HFFc6 (cell line): ENCODE measurements at regions not wholly inside any gene's neighbourhood (a gene's known extent, or its start where the extent isn't known, plus 50 kb on each side); places are given as distances from the start of the nearest gene placed in this dataset.
"Not testable (repeated sequence)": the region's sequence is repeated elsewhere in the genome, so short reads cannot be mapped to it uniquely, and the experiment has no call there.

Experiments used
- DNase-seq: peaks from one replicate; pipeline ENCODE4 v3.0.0-alpha.2; 2018
- H3K27ac Mint-ChIP-seq: 2 replicates; pipeline ENCODE4 v1.8.0; 2020; ENCODE audit warnings: mild to moderate bottlenecking, mixed read lengths
- H3K27me3 Mint-ChIP-seq: 2 replicates; pipeline ENCODE4 v1.8.0; 2021; ENCODE audit warnings: mild to moderate bottlenecking, moderate library complexity, mixed read lengths; ENCODE audit not compliant: insufficient read depth
- H3K36me3 Mint-ChIP-seq: 2 replicates; pipeline ENCODE4 v1.8.0; 2021; ENCODE audit warnings: low read depth, mixed read lengths
- H3K4me1 Mint-ChIP-seq: 2 replicates; pipeline ENCODE4 v1.8.0; 2020; ENCODE audit warnings: low read depth, mixed read lengths
- H3K4me3 Mint-ChIP-seq: 2 replicates; pipeline ENCODE4 v1.8.0; 2020; ENCODE audit warnings: mild to moderate bottlenecking, moderate library complexity, mixed read lengths
- H3K9me3 Mint-ChIP-seq: 2 replicates; pipeline ENCODE4 v1.8.0; 2020; ENCODE audit warnings: mild to moderate bottlenecking, mixed read lengths
- TF ChIP-seq, protein P1 (sequence below): fragments of 200-600 bp; sonication (generic); IDR thresholded peaks from 2 replicates; pipeline ENCODE4 v1.5.0; 2021; ENCODE audit warnings: antibody characterized with exemption, mild to moderate bottlenecking

DNA sequence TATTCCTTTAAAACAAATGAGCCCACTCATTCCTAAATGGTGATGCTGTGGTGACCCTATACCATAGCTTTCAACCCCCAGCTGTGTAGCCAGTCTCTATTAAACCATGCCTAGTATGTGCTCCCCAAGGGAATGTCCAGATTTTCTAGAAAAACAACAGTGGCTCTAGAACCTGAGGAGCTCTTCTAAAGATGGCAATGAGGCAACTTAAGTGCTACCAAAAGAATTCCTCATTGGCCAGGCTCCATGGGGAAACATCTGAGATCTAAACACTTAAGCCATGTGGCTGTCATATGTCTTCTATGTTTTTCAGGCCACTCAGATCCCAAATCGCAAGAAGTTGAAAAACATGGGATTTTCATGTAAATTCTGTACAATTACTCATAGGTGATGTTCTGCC lies 191.0 kb downstream of the TPBG start:
- H3K9me3 Mint-ChIP-seq, result no peaks in the 10 kb centered on the region
- no peak overlapping the region for H3K4me3 Mint-ChIP-seq
- peaks cover 19% of the 10 kb centered on the region for H3K4me1 Mint-ChIP-seq
- TF ChIP-seq, protein P1, sequence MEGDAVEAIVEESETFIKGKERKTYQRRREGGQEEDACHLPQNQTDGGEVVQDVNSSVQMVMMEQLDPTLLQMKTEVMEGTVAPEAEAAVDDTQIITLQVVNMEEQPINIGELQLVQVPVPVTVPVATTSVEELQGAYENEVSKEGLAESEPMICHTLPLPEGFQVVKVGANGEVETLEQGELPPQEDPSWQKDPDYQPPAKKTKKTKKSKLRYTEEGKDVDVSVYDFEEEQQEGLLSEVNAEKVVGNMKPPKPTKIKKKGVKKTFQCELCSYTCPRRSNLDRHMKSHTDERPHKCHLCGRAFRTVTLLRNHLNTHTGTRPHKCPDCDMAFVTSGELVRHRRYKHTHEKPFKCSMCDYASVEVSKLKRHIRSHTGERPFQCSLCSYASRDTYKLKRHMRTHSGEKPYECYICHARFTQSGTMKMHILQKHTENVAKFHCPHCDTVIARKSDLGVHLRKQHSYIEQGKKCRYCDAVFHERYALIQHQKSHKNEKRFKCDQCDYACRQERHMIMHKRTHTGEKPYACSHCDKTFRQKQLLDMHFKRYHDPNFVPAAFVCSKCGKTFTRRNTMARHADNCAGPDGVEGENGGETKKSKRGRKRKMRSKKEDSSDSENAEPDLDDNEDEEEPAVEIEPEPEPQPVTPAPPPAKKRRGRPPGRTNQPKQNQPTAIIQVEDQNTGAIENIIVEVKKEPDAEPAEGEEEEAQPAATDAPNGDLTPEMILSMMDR, result no peak
- no peak overlapping the region for H3K27ac Mint-ChIP-seq
- peak; percentile 26 for DNase-seq
- no peaks in the 10 kb centered on the region for H3K36me3 Mint-ChIP-seq
- peaks cover 3% of the 10 kb centered on the region for H3K27me3 Mint-ChIP-seq

DNA sequence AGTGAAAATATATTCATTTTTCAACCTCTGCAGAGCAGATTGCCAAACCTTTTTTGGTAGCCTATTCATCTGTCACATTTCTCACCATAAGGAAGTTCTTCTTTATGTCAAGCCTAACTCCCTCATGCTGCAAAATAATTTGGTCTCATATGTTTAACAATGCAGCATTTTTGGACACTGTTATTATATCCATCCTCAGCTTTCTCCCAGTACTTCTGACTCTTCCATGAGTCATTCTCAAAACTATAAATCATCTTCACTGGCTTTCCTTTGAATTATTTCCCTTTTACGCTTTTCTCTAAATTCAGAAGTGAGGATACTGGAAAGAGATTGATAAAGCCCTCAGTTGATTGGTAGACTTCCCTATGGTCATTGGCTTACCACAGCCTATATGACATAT lies 192.2 kb downstream of the TPBG start:
- Mint-ChIP-seq H3K36me3 (no peaks in the 10 kb centered on the region), H3K4me3 (no peak overlapping the region), H3K9me3 (no peaks in the 10 kb centered on the region), H3K4me1 (peaks cover 19% of the 10 kb centered on the region), H3K27me3 (peaks cover 2% of the 10 kb centered on the region; the same call in 1 of the 2 replicates), H3K27ac (no peak overlapping the region)
- TF ChIP-seq, protein P1, result no peak
- peak; percentile 40 for DNase-seq

DNA sequence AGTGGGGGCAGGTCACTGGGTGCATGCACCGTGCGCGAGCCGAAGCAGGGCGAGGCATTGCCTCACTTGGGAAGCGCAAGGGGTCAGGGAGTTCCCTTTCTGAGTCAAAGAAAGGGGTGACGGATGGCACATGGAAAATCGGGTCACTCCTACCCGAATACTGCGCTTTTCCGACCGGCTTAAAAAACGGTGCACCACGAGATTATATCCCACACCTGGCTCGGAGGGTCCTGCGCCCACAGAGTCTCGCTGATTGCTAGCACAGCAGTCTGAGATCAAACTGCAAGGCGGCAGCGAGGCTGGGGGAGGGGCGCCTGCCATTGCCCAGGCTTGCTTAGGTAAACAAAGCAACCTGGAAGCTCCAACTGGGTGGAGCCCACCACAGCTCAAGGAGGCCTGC lies 194.9 kb downstream of the TPBG start:
- H3K27me3 Mint-ChIP-seq, DNase-seq, H3K9me3 Mint-ChIP-seq, H3K36me3 Mint-ChIP-seq, H3K4me3 Mint-ChIP-seq, H3K27ac Mint-ChIP-seq: not testable (repeated sequence)
- peaks cover 19% of the 10 kb centered on the region for H3K4me1 Mint-ChIP-seq

DNA sequence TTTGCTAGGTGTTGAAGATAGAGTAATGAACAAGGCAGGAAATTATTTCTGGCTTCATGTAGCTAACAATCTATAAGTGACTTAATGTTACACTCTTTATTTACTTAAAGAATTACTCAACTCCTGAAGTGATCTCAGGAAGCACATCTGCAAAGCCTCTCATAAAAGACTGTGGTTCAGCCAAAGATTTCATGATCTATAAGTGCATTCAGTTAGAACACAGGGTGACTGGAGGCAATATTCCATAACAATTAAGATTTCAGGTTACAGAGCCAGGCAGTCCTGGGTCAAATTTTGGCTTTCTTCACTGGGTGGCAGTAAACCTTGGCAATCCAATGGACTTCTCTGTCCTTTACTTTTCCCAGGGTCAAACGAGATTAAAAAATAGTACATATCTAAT lies 204.0 kb downstream of the TPBG start:
- H3K27me3 Mint-ChIP-seq, result peaks cover 6% of the 10 kb centered on the region
- H3K9me3 Mint-ChIP-seq, result no peaks in the 10 kb centered on the region
- TF ChIP-seq, protein P1, result no peak
- no peak overlapping the region for H3K4me3 Mint-ChIP-seq
- no peak overlapping the region for H3K27ac Mint-ChIP-seq
- DNase-seq, result no peak
- H3K4me1 Mint-ChIP-seq, result no peaks in the 10 kb centered on the region
- no peaks in the 10 kb centered on the region for H3K36me3 Mint-ChIP-seq

DNA sequence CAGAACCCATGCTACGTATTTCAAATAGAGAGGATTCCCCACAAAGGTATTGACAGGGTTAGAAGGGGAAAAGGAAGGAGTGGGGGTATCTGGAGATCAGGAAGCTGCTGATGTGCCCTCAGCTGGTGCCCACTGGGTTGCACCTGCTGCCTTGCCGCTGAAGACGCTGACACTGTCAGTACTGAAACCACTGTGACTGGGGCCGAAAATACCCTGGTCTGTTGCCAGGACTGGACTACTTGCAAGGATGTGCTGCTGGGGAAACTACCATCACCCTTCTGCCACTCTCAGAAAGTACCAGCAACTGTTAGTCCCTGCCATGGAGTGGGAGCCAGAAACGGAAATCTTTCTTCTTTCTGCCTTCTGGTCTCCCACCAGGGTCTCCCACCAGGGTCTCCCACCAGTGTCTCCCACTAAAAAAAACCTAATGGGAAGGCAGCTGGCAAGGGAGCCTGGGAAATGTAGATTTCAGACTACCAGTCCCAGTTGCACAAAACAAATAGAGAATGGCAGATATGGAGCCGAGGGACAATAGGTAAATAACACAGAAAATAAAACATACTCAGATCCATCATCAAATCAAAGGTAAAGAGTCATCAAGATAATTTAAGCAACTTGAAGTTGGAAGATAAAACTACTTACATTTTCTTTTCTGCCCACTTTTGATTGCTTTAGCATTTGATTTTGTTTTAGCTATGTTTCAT lies 204.8 kb downstream of the TPBG start:
- H3K27ac Mint-ChIP-seq, result no peak overlapping the region

DNA sequence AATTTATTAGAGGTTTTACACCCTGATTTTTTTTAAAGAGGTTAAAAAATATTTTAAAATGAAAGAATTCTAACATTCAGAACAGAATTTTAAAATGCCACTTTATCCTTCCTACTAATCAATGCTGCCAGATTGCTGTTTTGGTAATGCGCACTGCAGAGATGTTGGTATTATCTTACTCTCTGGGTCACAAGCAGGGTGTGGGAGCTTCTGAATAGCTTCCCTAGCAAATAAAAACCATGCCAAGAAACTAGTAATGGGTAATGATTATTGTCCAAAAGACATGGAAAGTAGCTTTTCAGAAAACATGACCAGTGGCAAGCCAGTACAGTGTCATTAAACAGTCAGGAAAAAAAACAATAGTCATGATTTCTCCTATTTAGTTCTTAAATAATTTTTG lies 205.4 kb downstream of the TPBG start:
- TF ChIP-seq, protein P1, result no peak
- H3K27me3 Mint-ChIP-seq, result peaks cover 6% of the 10 kb centered on the region
- no peak for DNase-seq
- H3K4me1 Mint-ChIP-seq, result no peaks in the 10 kb centered on the region
- no peak overlapping the region for H3K27ac Mint-ChIP-seq
- H3K36me3 Mint-ChIP-seq, result no peaks in the 10 kb centered on the region
- H3K4me3 Mint-ChIP-seq, result no peak overlapping the region
- H3K9me3 Mint-ChIP-seq, result no peaks in the 10 kb centered on the region

More for the DNA sequence above, 204.8 kb downstream of the TPBG start:
- no peaks in the 10 kb centered on the region for H3K4me1 Mint-ChIP-seq
- no peak for DNase-seq
- no peaks in the 10 kb centered on the region for H3K36me3 Mint-ChIP-seq
- H3K27me3 Mint-ChIP-seq, result peaks cover 6% of the 10 kb centered on the region
- H3K9me3 Mint-ChIP-seq, result no peaks in the 10 kb centered on the region
- no peak overlapping the region for H3K4me3 Mint-ChIP-seq
- TF ChIP-seq, protein P1, result no peak
